HG02938 (cell line): ENCODE measurements at regions not wholly inside any gene's neighbourhood (a gene's known extent, or its start where the extent isn't known, plus 50 kb on each side); places are given as distances from the start of the nearest gene placed in this dataset.
"Not testable (repeated sequence)": the region's sequence is repeated elsewhere in the genome, so short reads cannot be mapped to it uniquely, and the experiment has no call there.

Source experiments
- ATAC-seq: cut with Tn5 transposase; IDR thresholded peaks from one replicate; pipeline ENCODE4 v1.9.1; 2021; ENCODE audit warnings: mild to moderate bottlenecking, moderate library complexity; ENCODE audit not compliant: unreplicated experiment

- ATAC-seq, result peak; percentile 86
Measured at GRCh38 chr4:146124023-146124680, 51.4 kb upstream of the LSM6 start.

- ATAC-seq, result peak; percentile 45
Measured at GRCh38 chr4:146123231-146123630, 52.3 kb upstream of the LSM6 start.

- ATAC-seq, result no peak
Measured at GRCh38 chr4:146122398-146122797, 53.1 kb upstream of the LSM6 start.

GRCh38 chr4:146121757-146122156 is 53.8 kb upstream of the LSM6 start:
- no peak for ATAC-seq

- no peak for ATAC-seq
Measured at GRCh38 chr4:146119845-146120404, 55.6 kb upstream of the LSM6 start.

- ATAC-seq, result no peak
Measured at GRCh38 chr4:146114066-146114465, 61.5 kb upstream of the LSM6 start.

- ATAC-seq, result no peak
Measured at GRCh38 chr4:146113171-146113570, 62.3 kb upstream of the LSM6 start.

- ATAC-seq, result peak; percentile 61
Measured at GRCh38 chr4:146112389-146112788, 63.1 kb upstream of the LSM6 start.

- peak; percentile 63 for ATAC-seq
Measured at GRCh38 chr4:146110871-146111485, 64.5 kb upstream of the LSM6 start.

- ATAC-seq, result no peak
Measured at GRCh38 chr4:146108756-146109155, 66.8 kb upstream of the LSM6 start.

- no peak for ATAC-seq
Measured at GRCh38 chr4:146107587-146108240, 67.8 kb upstream of the LSM6 start.

GRCh38 chr4:146105464-146105863 is 70.1 kb upstream of the LSM6 start:
- peak; percentile 46 for ATAC-seq

- ATAC-seq, result no peak
Measured at GRCh38 chr4:146104541-146104940, 71.0 kb upstream of the LSM6 start.

- ATAC-seq, result not testable (repeated sequence)
Measured at GRCh38 chr4:146104052-146104451, 71.5 kb upstream of the LSM6 start.

GRCh38 chr4:146099585-146099984 is 75.9 kb upstream of the LSM6 start:
- no peak for ATAC-seq

GRCh38 chr4:146098978-146099377 is 76.5 kb upstream of the LSM6 start:
- peak; percentile 52 for ATAC-seq

- ATAC-seq, result peak; percentile 73
Measured at GRCh38 chr4:146098397-146098796, 77.1 kb upstream of the LSM6 start.

GRCh38 chr4:146096371-146096770 is 79.1 kb upstream of the LSM6 start:
- no peak for ATAC-seq

GRCh38 chr4:146095860-146096259 is 79.7 kb upstream of the LSM6 start:
- ATAC-seq, result peak; percentile 42

- ATAC-seq, result no peak
Measured at GRCh38 chr4:146095091-146095690, 80.3 kb upstream of the LSM6 start.

GRCh38 chr4:146088690-146089089 is 86.8 kb upstream of the LSM6 start:
- no peak for ATAC-seq

GRCh38 chr4:146087856-146088255 is 87.7 kb upstream of the LSM6 start:
- no peak for ATAC-seq
